ENCODE measurements at regions not wholly inside any gene's neighbourhood (a gene's known extent, or its start where the extent isn't known, plus 50 kb on each side); places are given as distances from the start of the nearest gene placed in this dataset.
"Not testable (repeated sequence)": the region's sequence is repeated elsewhere in the genome, so short reads cannot be mapped to it uniquely, and the experiment has no call there.

DNA sequence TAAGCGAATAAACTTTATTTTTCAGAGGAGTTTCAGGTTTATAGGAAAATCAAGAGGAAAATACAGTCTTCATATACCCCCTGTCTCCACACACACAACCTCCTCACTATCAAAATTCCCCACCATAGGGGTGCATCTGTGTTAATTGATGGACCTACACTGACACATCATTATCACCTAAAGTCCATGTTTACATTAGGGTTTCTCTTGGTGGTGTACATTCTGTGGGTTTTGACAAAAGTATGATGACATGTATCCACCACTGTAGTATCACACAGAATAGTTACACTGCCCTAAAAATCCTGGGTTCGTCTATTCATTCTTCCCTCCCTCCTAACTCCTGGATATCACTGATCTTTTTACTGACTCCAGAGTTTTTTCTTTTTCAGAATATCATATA, 654.2 kb downstream of the UQCRFS1 start:
- DNase-seq (ENCODE audit: low spot score) = no peak

DNA sequence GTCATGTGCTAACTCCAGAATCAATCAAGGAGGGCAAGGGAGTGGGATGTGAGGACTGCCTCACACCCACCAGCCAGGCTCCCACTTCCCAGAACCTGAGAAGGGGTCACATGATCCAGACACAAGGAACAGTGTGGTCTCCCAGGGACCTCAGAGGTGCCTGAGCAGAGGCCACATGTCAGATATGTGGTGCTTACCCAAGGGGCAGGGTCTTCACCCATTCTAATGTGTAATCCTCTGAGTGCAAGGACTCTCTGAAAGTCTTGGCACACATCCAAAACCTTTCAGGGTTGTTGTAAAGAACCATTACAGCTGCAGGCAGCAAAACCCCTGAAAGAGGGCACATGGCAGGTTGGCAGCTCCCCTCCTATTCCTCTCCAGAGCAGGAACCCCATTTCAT, 656.6 kb downstream of the UQCRFS1 start:
- no peak for DNase-seq (ENCODE audit: low spot score)

DNA sequence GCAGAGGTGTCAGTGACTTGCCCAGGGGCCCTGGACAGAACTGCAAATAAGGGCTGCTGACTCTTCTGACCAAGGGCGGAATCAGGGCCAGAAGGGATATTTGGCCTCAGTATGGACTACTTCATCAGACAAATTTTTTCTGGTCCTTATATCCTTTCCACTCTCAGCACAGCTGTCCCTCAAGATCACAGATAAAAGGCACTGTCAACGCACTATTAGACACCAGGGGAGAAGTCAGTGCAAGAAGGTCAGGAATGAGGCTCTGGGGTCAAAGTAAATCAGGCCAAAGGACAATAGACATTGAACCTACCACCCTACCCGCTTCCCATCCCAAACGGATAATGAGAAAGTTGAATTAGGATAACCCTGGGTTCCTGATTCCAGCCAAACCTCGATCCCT, 657.6 kb downstream of the UQCRFS1 start:
- DNase-seq (ENCODE audit: low spot score) = no peak

DNA sequence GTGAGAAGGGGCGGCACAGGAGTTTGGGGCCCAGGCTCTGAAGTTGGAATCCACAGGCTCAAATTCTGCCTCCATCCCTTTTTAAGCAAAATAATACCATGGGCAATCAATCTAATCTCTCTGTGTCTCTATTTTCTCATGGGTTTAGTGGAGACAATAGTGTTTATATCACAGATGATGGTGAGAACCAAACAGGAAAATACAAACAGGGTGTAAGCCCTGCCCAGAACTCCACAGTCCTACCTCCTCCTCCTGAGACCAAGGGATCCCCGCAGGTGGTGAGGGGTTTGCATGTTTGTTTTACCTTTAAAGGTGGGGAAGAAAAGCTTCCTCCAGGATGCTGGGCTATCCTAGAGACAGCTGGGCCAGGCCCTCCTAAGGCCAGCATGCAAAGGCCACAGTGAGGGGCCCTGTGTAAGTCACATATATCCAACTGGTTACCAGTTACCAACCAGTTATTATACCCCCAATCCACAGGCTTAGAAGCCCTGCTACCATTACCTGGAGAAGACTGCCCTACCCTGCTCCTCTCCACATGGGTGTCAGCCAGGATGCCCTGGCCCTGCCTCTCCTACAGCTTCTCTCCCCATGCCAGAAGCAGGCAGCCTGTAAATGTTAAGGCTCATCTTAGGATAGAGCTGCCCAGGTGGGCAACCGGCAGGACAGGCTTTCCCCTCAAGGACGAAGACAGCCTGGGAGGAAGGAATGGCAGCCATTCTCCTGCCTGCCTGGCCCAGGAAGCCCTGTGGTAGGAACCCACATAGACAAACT, 658.4 kb downstream of the UQCRFS1 start:
- DNase-seq (ENCODE audit: low spot score) = no peak

DNA sequence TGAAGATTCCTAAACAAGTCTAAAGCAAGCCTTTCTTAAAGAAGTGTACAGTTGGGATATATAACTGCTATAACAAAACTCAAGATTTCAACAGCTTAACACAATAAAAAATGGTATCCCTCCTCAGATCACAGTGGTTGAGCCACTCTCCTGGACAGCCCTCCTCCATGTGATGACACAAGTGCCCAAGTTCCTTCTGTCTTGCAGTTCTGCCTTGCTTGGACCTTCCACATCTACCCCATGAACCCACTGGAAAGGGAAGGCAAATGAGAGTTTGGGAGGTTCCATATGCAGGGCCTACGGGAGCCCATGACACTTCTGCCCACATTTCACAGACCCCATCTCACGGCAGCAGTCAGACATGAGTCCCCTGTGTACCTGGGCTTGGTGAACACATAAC, 659.2 kb downstream of the UQCRFS1 start:
- no peak for DNase-seq (ENCODE audit: low spot score)

DNA sequence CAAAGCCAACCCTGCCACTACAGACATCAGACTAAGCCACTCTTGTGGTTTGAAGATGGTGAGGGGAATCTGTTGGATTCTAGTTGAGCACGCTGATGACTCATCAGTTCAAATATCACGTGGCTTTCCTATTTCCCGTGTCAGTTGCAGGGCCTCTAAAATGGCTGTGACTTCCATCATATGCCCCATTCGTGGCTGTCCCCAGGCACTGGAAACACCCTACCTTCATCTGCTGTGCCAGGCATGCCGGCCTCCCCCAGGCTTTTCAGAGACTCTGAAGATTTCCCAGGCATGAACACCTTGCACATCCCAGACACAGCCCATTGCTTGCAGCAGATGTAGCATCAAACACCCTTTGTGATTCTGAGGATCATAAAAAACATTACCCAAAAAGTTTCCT, 659.9 kb downstream of the UQCRFS1 start:
- DNase-seq (ENCODE audit: low spot score) = peak; percentile 23

DNA sequence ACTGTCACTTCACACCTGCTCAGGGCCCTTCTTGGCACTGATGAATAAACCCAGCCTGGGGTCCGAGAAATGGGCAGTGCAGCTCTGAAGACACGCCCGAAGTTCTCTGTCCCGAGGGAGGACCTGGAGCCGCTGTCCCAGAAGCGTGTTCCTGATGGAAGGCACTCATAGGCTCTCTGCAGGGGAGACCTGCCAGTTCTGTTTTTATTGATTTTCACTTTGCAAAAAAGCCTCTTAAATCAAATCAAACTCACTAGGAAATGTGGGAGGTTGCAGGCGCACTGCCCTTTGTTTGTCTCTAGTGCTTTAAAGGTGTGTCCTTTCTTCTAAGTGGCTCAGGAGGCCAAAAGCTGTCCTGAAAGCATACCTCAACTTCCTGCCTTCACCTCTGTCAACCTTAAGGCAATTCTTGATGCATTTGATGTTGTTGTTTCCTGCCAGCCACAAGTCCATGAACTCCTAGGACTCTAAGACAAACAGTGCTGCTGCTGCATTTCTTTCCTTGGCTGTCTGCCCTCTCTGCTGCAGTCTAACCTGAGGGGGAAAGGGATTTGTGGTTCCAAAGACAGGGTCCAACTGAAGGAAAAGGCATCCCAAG, 663.2 kb downstream of the UQCRFS1 start:
- no peak for DNase-seq (ENCODE audit: low spot score)

DNA sequence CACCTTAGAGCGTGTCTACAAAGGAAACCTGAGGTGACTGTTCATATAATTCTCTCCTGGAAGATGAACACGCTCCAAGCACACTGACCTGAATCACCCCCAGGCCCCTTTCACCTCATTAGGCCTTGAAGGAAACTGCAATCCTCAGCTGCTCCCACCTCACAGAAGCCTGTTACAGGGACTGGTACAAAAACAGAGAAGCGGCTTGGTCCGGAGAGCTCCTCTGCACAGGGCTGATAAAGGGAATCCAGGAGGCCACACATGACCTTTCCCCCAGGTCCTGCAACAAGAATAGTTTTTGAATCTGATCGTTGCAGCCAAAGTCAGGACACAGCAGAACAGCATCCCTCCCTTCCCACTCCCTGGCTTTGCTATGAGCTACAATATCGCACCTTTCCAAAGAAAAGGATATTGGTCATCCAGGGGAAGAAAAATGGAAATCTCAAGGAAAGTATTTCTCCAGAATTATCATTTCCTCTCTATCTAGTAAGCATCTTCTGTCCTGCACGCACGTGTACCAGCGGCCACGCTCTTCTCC, 666.7 kb downstream of the UQCRFS1 start:
- DNase-seq (ENCODE audit: low spot score) = no peak

DNA sequence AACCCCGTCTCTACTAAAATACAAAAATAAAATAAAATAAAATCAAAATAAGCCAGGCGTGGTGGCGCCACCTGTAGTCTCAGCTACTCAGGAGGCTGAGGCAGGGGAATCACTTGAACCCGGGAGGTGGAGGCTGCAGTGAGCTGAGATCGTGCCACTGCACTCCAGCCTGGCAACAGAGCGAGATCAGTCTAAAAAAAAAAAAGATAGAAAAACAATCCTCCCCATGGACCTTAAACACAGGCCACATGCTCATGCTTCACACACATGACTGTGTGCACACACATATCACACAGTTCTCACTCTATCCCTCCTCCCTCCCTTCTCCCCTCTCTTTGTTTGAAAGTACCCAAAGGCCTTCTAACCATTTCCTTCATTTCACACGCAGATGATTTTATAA, 667.6 kb downstream of the UQCRFS1 start:
- not testable (repeated sequence) for DNase-seq (ENCODE audit: low spot score)

DNA sequence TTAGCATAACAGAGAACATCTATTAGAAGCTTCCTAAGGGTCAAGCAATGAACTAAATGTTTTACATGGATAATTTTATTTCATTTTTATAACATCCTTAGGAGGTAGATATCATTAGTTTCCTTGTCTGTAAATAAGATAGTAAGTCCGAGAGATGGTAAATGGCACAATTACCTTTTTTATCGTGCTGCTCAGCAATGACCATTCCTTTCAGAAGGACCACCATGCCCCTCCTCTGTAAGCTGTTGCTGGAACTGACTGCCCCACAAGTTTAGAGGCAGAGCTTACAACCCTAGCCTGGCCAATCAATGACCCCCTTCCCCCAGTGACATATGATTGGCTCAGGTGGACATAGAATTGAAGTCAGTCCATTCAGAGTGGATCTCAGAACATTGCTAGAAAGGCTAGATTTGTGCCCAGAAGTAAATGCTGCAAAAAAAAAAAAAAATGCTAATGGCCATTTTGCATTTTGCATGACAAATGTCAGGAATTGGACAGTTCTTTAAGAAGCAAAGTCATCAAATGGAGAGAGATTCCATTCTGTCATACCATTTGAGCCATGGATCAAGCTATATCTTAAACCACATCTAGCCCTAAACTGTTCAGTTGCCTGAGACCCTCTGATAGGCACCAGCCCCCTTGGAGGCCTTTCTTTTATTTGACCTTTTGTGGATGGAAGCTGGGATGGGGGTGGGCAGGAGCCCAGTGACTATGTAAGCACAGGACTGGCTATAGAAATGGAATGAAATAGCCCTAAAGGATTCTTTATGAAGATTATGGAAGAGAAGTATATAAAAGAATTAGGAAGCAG, 668.3 kb downstream of the UQCRFS1 start:
- DNase-seq (ENCODE audit: low spot score) = no peak

DNA sequence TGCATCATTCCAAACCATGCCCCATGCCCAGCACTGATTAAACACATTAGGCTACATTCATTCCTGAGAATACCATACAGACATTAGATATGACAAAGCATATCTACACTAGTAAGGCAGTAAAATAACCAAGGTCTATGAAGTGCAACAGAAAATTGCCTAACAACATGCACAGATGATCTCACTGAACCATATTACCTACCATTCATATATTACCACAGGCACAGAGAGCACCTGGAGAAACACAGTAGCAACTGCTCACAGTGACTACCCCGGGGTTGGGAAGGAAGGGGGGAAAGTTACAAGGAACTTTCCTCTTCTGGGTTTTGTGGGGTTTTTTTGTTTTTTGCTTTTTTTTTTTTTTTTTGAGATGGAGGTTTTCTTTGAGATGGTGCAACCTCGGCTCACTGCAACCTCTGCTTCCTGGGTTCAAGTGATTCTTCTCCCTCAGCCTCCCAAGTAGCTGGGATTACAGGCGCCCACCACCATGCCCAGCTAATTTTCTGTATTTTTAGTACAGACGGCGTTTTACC, 669.6 kb downstream of the UQCRFS1 start:
- no peak for DNase-seq (ENCODE audit: low spot score)

DNA sequence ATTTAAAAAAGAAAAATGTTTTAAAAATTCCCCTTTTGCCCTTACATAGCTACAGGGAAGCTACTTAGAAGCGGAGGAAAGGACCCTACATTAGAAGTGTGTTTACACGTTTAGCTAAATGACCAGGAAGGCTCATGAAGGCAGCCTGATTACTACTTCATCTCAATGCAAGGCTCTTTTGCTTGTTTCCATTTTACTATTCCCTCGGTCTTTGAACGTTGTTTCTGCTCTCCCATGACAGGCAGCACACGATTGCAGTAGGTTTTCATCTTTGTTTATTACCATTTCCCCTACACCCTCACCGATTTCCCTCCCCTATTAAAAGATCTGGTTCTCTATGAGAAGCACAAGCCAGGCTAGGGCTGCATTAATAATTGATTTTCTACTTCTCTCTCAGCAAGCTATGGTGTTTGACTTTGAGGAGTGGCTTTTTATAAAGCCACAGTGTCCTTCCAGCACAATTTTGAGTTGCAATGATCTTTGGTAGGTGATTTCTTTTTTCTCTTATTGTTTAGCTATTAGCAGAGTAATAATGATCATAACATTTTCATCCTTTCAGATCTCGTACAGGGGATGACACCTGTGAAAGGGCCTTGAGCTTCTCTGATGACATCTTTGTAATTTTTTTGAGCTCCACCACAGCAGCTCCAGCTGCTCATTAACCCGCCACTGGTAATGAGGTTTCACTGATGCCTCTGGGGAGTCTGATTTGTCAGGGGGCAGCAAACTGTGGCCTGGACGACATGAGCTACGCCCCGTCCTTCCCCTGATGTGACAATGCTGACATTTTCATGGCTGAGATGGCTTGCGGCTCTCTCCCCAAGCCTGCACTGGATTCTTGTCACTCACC, 670.3 kb downstream of the UQCRFS1 start:
- no peak for DNase-seq (ENCODE audit: low spot score)

DNA sequence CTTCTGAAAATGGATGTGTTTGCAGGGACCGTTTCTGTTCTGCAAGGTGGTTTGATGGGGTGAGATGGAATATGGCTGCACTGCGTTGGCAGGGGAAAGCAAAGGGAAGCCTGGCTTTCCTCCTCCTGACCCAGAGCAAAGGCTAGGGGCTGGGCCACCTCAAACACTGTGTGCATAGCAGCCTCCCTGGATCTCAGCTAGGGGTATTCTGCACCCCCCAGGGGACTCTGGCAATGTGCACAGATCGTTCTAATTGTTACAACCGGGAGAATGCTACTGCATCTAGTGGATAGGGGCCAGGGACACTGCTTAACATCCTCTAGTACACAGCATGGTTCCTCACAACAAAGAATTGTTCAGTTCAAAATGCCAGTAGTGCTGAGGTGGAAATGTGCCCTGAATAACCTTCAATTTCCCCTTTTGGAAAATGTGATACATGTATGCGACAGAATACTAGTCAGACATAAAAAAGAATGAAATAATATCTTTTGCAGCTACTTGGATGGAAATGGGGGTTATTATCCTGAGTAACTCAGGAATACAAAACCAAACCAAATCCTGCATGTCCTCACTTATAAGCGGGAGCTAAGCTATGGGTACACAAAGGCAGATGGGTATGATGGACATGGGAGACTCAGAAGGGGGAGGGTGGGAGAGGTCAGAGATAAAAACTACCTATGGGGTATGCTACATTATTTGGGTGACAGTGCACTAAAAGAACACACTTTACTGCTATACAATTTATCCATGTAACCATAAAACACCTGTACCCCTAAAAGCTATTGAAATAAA, 671.2 kb downstream of the UQCRFS1 start:
- no peak for DNase-seq (ENCODE audit: low spot score)

DNA sequence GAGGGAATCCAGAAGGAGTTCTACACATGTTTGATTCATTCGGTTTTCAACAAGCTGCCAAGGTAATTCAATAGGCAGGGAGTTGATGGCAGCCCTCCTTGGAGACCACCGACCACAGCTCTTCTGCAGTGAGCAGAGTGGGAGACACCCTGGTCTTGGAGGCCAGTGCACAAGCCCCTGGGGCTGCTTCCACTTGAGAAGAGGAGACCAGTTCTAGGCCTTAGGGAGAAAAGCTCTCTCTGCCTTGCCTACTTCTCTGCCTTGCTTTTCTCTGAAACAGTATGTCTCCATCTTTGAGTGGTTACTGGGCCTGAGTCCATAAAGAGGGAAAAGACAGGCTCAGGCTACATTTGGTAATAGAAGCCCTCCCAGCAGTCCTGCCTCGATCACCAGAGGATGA, 671.9 kb downstream of the UQCRFS1 start:
- no peak for DNase-seq (ENCODE audit: low spot score)

DNA sequence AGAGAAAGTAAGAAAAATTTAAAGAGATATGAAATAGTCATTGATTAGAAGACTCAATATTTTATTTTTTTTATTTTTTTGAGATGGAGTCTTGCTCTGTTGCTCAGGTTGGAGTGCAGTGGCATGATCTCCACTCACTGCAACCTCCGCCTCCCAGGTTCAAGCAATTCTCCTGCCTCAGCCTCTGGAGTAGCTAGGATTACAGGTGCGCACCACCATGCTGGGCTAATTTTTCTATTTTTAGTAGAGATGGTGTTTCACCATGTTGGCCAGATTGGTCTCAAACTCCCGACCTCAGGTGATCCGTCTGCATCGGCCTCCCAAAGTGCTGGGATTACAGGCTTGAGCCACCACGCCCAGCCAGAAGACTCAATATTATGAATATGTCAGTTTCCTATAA, 672.6 kb downstream of the UQCRFS1 start:
- DNase-seq (ENCODE audit: low spot score) = not testable (repeated sequence)

DNA sequence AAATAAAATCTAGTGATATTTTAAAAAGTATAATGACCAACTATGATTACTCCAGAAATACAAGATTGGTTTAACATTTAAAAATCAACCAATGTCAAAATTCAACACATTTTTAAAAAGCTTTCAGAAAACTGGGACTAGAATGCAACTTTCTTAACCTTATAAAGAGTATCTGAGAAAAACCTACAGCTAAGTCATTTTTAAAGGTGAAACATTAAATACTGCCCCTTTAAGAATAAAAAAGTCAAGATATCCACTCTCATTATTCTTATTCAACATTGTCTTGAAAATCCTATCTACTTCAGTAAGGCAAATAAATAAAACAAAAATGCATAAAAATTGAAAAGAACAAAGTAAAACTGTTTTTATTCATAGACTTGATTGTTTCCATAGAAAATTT, 673.2 kb downstream of the UQCRFS1 start:
- DNase-seq (ENCODE audit: low spot score) = no peak

DNA sequence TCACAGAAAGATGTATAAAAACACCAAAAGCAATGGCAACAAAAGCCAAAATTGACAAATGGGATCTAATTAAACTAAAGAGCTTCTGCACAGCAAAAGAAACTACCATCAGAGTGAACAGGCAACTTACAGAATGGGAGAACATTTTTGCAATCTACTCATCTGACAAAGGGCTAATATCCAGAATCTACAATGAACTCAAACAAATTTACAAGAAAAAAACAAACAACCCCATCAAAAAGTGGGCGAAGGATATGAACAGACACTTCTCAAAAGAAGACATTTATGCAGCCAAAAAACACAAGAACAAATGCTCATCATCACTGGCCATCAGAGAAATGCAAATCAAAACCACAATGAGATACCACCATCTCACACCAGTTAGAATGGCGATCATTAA, 674.4 kb downstream of the UQCRFS1 start:
- not testable (repeated sequence) for DNase-seq (ENCODE audit: low spot score)

DNA sequence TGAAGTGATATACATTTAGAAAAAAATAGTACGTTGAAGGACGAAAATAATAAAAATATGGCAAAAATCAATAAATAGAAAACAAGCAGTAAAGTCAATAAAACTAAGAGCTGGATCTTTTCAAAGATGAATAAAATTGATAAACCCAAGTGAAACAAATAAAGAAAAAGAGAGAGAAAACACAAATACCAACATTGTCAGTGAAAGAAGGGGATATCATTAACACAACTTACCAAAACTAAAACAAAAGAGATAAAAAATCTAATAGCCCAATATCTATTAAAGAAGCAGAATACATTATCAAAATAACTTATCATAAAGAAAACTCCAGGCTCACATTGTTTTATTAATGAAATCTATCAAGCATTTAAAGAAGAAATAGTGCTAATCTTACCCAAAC, 675.1 kb downstream of the UQCRFS1 start:
- DNase-seq (ENCODE audit: low spot score) = no peak

DNA sequence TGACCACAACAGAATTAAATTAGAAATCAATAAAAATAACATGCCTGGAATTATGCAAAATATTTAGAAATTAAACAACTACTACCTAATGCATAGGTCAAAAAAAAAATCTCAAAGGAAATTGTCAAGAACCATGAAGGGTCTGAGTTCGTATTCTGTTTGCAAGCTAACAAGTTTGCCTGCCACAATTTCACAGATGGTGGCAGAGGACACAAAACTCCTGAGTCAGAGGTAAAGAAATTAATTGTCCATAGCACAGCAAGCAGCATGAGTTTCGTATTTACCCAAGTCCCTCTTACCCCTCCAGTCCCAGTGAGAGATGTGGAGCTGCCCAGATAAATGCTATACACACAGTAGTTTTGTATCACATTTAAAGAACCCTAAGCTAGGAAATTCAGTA, 675.9 kb downstream of the UQCRFS1 start:
- no peak for DNase-seq (ENCODE audit: low spot score)

DNA sequence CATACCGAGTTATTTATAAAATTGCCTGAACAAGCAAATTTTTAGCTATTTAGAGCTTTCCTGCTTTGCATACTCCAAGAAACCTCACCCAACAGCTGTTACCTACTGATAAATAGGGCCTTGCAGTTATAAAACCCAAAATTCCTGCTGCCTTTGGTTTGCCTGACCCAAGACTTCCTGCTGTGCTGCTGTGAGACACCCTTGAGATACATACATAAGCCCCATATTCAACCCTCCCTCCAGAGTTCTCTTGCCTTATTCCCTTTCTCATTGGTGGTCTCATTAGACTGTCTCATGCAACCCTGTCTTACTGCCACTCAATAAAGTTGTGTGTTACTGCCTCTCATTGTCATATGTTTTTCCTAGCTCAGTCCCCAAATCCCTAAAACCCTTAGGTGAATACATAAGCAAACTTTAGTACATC, 677.6 kb downstream of the UQCRFS1 start:
- no peak for DNase-seq (ENCODE audit: low spot score)
